ENCODE measurements at regions not wholly inside any gene's neighbourhood (a gene's known extent, or its start where the extent isn't known, plus 50 kb on each side); places are given as distances from the start of the nearest gene placed in this dataset.

GRCh38 chr1:213921712-213922111 is 66.1 kb upstream of the PROX1 start:
- no peak for DNase-seq

- DNase-seq = no peak
Observed at GRCh38 chr1:213925531-213926182, 62.1 kb upstream of the PROX1 start.

GRCh38 chr1:213927846-213928245 is 59.9 kb upstream of the PROX1 start:
- no peak for DNase-seq

GRCh38 chr1:213929398-213929797 is 58.4 kb upstream of the PROX1 start:
- no peak for DNase-seq

- DNase-seq = no peak
Observed at GRCh38 chr1:213931836-213932235, 55.9 kb upstream of the PROX1 start.

- DNase-seq = no peak
Observed at GRCh38 chr1:213933336-213933735, 54.4 kb upstream of the PROX1 start.

GRCh38 chr1:213934649-213935048 is 53.1 kb upstream of the PROX1 start:
- peak in 1 of 58 donors; percentile 2 for DNase-seq

GRCh38 chr1:213936571-213936970 is 51.2 kb upstream of the PROX1 start:
- no peak for DNase-seq
